Stimulated activated CD4-positive, alpha-beta T cell treated with anti-CD3 and anti-CD28 coated beads, TNF-alpha, amount 100 ng/mL, for 4 hours (primary cell): ENCODE measurements at regions not wholly inside any gene's neighbourhood (a gene's known extent, or its start where the extent isn't known, plus 50 kb on each side); places are given as distances from the start of the nearest gene placed in this dataset.

Experiments used
- DNase-seq, 3 experiments: peaks; one replicate each; pipeline ENCODE4 v3.0.0-alpha.2; 2020; ENCODE audit warnings: low read depth in 3 of 3

DNA sequence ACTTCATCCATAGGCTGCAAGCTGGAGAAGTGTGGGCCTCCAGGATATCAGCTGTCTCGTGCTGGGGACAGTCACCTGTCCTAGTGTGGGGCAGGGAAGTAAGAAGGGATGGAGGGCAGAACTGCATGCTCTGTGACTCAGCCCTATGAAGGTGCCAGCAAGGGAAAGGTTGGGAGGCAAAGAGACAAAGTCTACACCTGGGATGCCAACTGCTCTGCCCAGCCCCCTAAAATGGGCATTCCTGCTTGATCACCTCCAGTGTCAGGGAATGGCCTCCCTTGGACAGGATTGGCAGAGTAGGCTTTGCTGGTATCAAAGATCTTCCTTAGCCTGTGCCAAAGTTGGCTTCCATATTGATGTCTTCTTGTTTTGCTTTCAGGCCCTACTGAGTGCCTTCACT, 335.0 kb downstream of the BCL11B start:
- no peak for DNase-seq

DNA sequence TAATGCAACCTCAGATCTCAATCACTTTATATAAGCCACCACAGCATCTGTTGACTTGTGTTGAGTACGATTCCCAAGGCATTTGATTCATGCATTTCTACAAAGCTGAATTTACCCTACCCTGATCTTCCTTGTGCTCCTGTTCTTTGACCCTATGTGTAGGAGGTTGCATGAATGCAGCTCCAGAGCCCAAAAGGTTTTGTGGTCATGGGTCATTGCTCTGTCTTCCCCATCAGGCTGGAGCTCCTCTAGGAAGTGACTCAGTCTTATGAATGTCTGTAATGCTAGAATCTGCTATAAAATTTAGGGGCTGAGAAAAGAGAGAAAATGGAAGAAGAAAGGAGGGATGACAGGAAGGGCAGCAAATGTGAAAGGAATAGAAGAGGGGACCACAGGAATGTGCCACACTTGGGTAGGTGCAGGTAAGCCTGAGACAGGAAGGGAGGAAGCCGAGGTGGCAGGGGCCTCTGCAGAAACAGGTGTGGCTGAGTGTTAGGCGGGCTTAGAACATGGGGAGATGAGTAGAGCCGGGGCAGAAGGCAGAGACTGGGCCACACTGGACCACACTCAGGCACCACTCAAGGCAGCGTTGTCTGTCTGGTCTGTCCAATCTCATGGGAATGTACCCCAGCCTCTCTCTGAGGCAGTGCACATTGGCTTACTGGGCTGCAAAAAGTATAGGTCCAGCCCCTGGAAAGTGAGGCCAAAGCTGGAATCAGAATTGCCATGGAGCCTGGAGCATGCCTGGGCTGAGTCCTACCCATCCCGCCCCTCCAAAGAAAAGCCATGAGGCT, 334.1 kb downstream of the BCL11B start:
- no peak for DNase-seq

DNA sequence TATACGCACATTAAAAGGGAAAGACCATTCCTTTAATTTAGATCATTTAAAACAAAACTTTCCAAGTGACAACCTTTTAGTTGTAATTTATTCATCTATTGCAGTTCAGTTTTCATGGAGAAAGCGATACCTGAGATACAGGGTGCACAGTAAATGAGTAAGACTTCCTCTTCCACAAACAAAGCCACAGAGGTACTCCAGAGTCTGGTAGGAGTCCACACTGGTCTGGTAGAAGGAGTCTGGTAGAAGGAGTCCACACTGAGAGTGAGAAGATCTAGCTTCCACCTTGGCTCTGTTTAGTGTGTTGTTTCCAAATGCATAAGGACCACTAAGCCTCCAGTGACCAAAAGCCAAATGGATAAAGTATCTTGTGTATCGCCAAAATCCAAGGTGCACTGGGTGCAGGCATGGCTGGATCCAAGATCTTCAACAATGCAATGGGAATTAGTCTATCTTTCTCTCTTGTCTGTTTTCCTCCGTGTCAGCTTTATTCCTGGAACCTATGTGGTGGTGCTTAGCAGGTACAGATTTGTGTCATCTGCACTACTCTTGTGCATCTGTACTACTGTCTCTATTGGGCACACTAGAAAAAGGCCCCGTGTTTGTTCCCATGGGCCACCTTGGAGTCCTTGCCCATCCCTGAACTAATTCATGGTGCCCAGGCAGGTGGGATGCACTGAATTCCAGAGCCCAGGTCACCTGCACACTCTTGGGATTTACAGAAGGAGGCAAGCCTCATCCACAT, 331.1 kb downstream of the BCL11B start:
- DNase-seq, result no peak

DNA sequence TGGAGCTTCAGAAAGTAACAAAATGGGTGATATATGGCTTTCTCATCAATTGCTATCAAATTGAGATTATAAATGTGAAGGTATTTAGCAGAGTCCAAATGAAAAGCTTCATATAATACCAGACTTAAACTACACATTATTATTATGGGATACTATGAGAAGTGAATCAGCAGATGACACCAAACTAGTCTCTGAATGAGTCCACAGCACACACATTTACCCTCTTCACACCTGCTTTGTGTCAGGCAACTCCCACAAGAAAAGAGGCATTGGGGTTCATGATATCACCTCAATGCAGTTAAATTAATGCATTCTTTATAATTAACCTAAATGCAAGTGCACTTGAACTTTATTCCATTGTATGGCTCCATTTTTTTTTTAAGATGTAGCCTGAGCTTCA, 330.5 kb downstream of the BCL11B start:
- DNase-seq, result no peak

DNA sequence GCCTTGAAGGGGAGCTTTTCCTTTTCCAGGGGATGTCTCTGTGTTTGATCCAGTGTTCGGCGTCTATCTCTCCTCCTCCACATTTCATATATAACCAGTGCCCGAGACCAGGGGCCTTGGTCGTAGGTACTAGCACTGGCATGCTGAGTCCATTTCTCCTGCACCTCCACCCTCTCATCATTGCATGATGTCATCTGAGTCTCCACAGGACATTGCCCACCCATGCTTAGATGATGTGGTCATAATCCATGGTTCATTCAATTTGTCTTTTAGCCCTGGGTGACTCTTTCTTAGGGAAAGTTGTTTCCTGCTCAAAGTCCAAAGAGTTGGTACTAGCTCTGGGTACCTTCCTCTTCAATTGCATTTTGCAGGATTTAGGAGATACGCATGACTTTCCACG, 328.1 kb downstream of the BCL11B start:
- no peak for DNase-seq

DNA sequence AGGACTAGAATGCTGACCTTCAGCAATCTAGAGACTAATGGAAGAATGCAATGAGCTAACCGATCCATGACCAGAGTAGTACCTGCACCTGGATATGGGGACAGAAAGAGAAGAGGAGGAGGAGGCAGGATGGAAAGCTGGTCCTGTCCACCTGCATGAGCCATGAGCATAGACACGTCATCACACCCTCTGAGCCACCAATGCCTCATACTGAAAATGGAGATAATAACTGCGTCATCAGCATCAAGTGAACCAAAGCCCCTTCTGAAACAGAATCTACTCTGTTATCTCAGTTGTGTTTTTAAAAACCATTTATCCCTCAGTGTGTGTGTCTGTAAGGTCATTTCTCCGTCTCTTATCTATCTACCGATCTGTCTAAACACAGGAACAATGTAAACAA, 327.0 kb downstream of the BCL11B start:
- DNase-seq, result no peak

DNA sequence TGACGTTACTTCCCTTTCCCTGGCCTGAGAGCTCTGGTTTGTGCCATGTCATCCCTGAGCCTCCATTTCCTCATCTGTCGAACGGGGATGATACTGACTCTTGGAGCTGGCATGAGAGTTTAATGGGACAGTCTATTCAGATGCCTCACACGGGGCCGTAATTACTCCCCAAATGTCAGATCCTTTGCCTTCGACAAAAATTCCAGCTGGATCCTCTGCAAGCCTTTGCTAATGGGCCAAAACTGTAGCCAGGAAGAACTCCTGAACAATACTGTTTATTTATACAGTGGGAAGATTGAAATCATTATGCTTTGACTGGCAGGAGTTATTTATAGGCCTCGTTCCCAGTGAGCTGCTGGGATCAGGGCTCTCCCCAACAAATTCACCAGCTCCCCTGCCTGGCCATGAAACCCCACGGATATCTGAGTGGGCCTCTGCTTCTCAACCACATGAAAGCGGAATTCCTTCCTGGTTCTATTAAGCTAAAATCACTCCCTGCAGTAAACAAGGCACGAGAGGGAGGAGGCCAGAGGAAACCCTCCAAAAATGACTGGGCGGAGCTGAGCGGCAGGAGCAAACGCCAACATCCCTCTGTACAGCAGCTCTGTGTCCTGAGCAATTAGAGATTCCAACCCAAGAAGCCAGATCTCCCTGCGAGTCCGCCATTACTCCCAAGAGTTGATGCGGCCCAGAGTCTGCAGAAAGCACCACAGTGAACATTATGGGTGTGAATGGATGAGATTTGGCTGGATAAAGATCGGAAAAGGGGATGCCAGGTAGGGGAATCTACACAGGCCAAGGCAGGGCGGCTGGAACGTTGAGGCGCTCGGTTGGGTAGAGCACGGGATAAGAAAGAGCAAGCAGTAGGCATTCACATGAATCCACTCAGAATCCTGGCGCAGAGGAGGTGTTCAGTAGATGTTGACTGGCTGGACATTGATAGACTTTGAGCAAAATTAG, 326.1 kb downstream of the BCL11B start:
- no peak for DNase-seq

DNA sequence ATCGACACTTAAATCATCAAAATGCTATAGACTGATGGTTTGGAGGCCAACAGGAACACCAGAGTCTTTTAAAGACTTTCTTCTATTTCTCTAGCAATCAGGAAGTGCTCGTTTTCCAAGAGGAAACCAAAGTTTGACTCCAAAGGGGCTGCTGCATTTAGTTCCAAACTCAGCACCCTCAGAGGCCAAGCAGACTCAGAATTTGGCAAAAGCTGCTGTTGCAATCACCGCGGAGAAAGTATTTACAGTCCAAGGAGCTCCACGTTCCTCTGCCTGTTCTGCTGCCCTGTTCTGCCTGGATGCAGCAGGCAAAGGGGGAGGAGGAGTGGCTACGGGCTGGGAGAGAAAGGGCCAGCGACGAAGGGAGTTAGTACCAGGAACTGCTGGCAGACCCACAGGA, 325.1 kb downstream of the BCL11B start:
- DNase-seq, result no peak

DNA sequence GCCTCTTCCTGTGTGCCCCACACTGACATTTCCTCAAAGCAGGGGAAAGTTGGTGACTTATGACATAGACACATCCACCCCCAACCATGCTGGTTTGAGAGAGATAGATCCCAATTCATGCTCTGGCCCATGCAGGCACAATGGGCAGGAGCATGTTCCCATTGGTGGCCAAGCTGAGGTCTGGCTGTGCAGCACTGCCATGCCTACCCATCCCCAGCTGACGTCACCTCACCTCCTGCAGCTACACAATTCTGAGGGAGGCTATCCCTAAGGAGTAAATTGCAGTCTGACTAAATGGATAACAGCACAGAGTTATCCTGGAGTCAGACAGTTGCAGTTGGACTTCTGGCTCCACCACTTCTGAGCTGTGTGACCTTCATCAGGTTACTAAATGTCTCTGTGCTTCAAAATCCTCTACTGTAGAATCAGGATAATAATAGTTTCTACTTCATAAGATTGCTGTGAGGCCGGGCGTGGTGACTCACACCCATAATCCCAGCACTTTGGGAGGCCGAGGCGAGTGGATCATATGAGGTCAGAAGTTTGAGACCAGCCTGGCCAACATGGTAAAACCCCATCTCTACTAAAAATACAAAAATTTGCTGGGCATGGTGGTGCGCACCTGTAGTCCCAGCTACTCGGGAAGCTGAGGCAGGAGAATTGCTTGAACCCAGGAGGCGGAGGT, 323.9 kb downstream of the BCL11B start:
- no peak for DNase-seq

DNA sequence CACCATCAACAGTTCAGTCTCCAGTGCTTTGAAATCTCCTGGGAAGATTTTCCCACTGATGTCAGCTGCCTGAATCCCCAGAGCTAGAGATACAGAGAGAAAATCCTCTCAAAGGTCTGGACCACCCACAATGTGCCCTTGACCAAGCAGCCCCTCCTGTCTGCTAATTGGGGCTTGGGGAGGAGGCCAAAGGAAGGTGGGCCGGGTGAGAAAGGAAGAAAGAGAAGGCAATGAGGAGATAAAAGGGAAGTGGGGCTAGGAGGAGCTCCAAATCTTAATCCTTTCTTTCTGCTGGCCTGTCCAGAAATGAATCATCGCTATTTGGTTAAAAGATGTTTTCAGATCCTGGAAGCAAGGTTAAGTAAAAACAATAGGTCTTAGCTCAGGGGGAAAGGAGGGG, 322.9 kb downstream of the BCL11B start:
- DNase-seq, result no peak

DNA sequence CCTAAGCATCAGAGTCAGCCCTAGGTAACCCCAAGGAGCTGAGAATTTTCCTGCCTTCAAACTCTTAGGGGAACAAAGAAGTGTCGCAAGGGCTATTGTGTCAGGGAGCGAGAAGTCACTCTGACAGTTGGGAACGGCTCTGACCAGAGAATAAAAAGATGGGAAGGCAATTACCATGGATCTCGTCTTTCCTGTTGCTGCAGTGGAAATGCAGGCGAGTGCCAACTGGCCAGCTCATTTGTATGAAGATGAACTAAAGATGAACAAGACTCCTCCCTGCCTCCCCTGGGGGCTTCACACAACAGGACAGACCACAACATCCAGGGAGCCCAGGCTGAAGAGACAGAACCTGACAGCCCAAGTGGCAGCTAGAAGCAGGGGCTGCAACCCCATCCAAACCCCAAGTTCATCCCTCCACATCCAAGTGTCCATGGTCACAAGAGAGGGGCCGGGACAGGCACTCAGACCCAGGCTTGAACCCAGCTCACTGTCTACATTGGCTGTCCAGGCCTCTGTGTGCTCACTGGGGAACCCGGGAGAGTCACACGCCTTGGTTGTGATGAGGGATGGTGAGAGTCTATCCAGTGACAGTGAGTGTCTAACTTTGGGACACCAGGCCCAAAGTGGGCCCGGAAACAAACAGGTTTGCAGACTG, 322.4 kb downstream of the BCL11B start:
- DNase-seq, result no peak

DNA sequence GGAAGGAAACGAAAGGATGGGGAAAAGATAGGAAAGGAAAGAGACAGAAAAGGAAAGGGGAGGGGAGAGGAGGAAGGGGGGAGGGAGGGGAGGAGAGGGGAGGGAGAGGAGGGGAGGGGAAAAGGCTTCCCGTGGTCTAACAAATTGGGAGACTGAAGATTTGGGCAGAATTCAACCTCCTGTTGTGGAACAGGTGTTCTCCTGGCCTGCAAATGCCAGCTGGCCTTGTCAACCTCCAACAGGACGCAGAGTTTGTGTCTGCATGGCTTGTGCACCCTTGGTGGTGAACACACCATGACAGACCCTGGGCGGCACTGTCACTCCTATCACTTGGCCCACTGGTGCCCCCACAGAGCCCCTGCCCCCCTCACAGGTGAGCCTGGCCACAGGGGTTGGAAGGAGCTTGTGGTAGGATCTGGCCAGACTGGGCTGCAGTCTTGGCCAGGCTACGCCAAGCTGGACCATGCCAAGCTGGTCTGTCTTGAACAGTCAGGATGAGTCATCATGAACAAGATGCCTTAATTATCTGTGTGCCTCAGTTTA, 321.6 kb downstream of the BCL11B start:
- no peak for DNase-seq

DNA sequence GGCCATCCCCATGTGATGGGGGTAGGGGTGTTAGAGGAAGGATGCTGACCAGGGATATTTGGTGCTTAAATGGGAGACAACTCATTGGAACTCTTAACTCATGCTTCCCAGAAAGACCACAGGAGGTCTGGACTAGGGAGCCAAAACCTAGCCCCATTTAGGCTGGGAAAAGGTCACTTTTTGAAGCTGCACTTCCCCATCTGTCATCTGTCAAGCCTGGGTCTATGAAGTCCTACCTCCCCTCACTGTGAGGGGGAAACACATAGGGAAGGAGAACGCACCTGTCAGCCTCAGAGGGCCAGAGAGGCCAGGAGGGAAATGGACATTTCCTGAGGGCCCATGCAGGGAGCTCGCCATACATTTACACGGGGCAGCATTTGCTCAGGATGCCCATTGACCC, 321.0 kb downstream of the BCL11B start:
- no peak for DNase-seq

DNA sequence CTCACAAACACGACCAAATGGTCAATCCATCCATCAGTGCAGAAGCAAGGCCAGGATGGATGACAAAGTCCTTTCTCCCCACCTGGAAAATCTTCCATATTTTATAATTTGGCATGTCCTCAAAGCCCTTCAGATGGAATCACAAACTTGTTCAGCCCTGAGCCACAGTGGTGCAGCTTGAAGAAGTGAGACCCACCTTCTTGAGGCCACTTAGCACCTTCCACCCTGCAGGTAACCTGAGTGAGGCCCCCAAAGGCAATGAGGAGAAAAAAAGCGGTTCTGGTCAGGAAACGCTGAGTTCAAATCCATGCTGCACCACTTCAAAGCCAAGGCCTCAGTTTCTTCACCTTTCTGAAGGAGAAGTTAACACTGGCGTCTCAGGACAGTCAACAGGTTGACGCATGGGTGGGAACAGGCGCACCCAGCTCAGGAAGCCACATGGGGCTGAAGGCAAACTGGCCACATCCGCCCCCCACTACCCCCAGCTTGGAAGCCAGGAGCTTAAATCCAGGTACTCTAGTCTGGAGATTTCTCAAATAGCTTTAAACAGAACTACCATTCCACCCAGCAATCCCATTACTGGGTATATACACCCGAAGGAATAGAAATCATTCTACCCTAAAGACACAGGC, 320.4 kb downstream of the BCL11B start:
- DNase-seq, result no peak

DNA sequence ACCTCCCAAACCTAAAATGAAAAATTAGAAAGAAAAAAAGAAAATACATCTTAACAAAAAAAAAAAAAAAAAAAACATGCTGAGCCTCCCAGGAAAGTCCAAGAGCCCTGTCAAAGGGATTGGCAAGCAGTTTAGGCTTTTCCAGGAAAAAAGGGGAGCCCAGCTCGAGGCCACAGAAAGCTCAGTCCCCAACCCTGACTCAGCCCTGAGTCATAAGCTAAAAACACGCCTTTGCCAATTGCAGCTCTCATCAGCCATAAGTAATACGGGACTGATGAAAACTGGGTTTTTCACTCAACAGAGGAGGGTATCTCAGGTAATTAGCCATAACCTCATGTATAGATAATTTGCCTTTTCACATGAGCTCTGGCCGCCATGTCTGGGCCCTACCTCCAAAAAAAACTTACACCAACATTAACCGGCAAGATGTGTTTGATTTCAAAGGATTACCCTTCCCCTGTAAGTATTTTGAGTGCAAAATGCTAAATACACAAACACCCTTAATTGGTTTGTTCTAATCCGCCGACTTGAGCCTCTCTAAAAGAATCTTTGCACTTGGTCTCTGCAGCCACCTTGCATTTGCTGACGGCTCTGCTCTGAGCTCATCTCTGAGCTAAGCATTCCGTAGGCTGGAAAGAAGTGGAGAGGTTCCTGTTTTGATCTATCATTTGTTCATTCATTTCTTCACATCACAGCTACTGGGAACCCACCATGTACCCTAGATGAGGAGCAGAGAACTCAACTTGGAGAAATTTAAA, 319.2 kb downstream of the BCL11B start:
- no peak for DNase-seq

DNA sequence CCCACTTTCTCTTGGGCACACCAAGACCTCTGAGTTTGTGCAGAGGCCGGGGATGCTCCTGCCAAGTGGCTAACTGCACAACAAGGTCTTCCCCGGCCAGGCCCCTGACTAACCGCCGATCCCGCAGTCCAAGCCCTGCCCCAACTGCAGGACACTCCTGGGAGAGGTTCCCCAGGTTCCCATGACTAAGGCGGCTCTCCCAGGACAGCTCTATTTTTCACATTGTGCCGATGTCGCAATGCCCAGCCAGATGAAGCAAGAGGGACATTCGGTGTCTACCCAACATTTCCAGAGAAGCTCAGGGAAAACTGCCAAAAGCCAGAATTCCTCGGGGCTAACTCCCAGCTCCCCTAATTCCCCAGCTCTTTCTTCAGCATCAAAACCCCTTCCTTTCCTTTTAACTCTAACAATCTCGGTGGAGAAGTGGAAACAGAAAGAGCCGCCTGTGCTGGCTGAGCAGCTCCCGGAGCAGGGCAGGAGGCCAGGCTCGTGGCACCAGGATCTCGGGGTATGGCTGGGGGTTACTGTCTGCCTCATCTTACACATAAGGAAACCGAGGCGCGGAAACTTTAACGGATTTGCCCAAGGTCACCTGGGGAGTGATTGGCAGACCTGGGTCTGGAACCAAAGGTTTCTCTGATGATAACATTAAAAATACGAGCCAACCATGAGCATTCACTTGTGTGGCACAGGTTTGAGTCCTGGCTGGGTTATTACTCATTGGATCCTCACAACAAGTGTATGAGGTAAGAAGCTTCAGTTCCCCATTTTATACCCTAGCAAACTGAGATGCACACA, 318.2 kb downstream of the BCL11B start:
- no peak for DNase-seq

DNA sequence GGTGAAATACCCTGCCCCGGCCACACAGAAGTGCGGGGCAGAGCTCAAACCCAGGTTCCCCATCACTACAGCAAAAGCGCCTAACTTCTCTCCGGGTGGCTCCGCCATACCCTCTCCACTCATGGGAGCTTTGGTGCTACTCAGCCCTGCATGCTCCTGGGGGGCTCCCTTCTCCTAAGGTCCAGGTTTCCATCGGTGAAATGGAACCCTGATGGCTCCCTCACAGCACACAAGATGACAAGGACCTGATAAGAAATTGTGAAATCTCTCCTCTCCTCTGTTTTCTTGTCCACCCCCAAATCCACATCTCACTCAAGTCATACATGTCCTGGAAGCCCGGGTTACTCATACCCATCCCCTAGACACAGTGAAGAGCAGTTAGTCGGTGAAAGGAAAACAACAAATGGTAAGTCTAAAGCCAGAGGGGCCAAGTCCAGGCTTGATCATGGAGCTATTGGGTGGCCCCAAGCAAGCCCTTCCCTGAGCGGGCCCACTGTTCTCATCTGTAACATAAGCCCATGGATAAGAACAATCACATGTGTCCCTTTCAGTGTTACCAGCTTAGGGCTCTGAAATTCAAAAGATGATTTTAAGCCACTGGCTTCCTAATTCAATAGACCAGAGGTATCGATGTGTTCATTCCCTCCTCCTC, 317.5 kb downstream of the BCL11B start:
- no peak for DNase-seq

DNA sequence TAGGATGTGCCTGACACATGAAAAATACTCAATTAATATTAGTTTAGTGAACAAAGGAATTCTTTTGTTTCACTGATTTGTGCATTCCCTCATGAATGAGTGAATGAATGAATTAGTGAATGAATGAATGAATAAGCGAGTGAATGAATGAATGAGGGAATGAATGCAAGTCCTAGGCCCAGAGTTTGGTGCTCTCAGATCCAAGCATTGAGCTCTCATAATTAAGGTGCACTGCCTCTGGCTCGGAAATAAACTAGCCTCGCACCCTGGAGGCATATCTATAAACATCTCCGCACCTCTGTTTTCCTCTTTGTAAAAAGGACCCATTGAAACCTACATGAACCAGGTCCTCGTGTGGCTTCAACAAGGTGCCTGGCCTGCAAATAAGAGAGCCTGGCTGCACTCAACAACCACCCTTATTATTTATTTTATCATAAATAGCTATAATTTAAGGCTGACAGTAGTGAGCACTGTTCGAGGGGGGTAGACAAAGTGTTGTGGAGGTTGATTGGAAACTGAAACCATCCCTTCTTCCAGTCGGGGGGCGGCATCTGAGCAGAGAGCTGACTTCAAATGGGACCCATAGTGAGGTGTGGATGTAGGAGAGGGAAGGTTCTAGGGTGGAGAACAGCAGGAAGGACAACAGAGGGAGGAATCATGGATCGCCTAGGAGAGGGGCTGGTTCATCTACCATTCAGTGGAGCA, 316.8 kb downstream of the BCL11B start:
- no peak for DNase-seq
